Epithelial cell of esophagus (primary cell): ENCODE measurements at regions not wholly inside any gene's neighbourhood (a gene's known extent, or its start where the extent isn't known, plus 50 kb on each side); places are given as distances from the start of the nearest gene placed in this dataset.

Experiments used
- DNase-seq: peaks from one replicate; pipeline ENCODE4 v3.0.0; 2010; ENCODE audit warnings: low read depth
- H3K4me3 ChIP-seq: 2 replicates; pipeline ENCODE4 v1.5.1; 2011; ENCODE audit warnings: mild to moderate bottlenecking, low read length, control low read depth
- CTCF ChIP-seq: IDR thresholded peaks from 2 replicates; pipeline ENCODE4 v1.5.1; 2011; ENCODE audit warnings: low read depth, mild to moderate bottlenecking, low read length, control low read depth, inconsistent platforms; ENCODE audit not compliant: insufficient read depth; ENCODE audit errors: missing control alignments

- DNase-seq: no peak
- TF ChIP-seq CTCF: no peak
- H3K4me3 ChIP-seq: no peak overlapping the region
Observed at GRCh38 chr10:108582888-108583287, 1340.4 kb downstream of the XPNPEP1 start.

GRCh38 chr10:108582387-108582786, 1340.9 kb downstream of the XPNPEP1 start:
- no peak for TF ChIP-seq CTCF
- H3K4me3 ChIP-seq: no peak overlapping the region
- no peak for DNase-seq

GRCh38 chr10:108578258-108578657, 1345.1 kb downstream of the XPNPEP1 start:
- no peak overlapping the region for H3K4me3 ChIP-seq
- no peak for TF ChIP-seq CTCF

GRCh38 chr10:108574233-108574632, 1349.1 kb downstream of the XPNPEP1 start:
- TF ChIP-seq CTCF: no peak
- DNase-seq: no peak

More at GRCh38 chr10:108578258-108578657, 1345.1 kb downstream of the XPNPEP1 start:
- no peak for DNase-seq

GRCh38 chr10:108568824-108569223, 1354.5 kb downstream of the XPNPEP1 start:
- DNase-seq: no peak
- no peak overlapping the region for H3K4me3 ChIP-seq
- TF ChIP-seq CTCF: no peak

More at GRCh38 chr10:108574233-108574632, 1349.1 kb downstream of the XPNPEP1 start:
- H3K4me3 ChIP-seq: no peak overlapping the region

- no peak for DNase-seq
- no peak for TF ChIP-seq CTCF
- H3K4me3 ChIP-seq: no peak overlapping the region
Observed at GRCh38 chr10:108567899-108568752, 1355.2 kb downstream of the XPNPEP1 start.
